Esophagus squamous epithelium (tissue), 4 donors: ENCODE measurements at regions not wholly inside any gene's neighbourhood (a gene's known extent, or its start where the extent isn't known, plus 50 kb on each side); places are given as distances from the start of the nearest gene placed in this dataset.

Source experiments
- POLR2A ChIP-seq, 4 donors: fragments of 450-650 bp; IDR thresholded peaks; one replicate each; pipeline ENCODE4 v1.6.1; 2017; ENCODE audit warnings: antibody characterized with exemption in 4 of 4, mild to moderate bottlenecking in 4 of 4, moderate library complexity in 3 of 4
- TF ChIP-seq, protein P1 (sequence below), 6 experiments: fragments of 450-650 bp in 4 of 6; fragments of 200-600 bp in 2 of 6; sonication (generic) in 2 of 6; IDR thresholded peaks; one replicate each; pipeline ENCODE4 v1.5.1; 2016 to 2019; ENCODE audit warnings: antibody characterized with exemption in 6 of 6, mild to moderate bottlenecking in 4 of 6, moderate library complexity in 4 of 6

- TF ChIP-seq, protein P1, sequence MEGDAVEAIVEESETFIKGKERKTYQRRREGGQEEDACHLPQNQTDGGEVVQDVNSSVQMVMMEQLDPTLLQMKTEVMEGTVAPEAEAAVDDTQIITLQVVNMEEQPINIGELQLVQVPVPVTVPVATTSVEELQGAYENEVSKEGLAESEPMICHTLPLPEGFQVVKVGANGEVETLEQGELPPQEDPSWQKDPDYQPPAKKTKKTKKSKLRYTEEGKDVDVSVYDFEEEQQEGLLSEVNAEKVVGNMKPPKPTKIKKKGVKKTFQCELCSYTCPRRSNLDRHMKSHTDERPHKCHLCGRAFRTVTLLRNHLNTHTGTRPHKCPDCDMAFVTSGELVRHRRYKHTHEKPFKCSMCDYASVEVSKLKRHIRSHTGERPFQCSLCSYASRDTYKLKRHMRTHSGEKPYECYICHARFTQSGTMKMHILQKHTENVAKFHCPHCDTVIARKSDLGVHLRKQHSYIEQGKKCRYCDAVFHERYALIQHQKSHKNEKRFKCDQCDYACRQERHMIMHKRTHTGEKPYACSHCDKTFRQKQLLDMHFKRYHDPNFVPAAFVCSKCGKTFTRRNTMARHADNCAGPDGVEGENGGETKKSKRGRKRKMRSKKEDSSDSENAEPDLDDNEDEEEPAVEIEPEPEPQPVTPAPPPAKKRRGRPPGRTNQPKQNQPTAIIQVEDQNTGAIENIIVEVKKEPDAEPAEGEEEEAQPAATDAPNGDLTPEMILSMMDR (IDR thresholded peaks at IDR 0.05), result no peak
- TF ChIP-seq POLR2A (IDR thresholded peaks at IDR 0.05), result no peak
Observed at GRCh38 chr11:70696076-70696475, 297.7 kb downstream of the CTTN start.
